Gastroesophageal sphincter (tissue), 2 donors: ENCODE measurements at regions not wholly inside any gene's neighbourhood (a gene's known extent, or its start where the extent isn't known, plus 50 kb on each side); places are given as distances from the start of the nearest gene placed in this dataset.

Experiments used
- POLR2A ChIP-seq, 2 donors: fragments of 450-650 bp; IDR thresholded peaks; one replicate each; pipeline ENCODE4 v1.6.1; 2017; ENCODE audit warnings: antibody characterized with exemption in 2 of 2, mild to moderate bottlenecking in 2 of 2, moderate library complexity in 1 of 2
- POLR2AphosphoS5 ChIP-seq: sonication (generic); formaldehyde crosslinking; IDR thresholded peaks from one replicate; pipeline ENCODE4 v1.6.1; 2017; ENCODE audit warnings: antibody characterized with exemption

GRCh38 chr5:33032271-33033070, 321.4 kb downstream of the NPR3 start:
- TF ChIP-seq POLR2AphosphoS5 (no peak), POLR2A (IDR thresholded peaks at IDR 0.05) (no peak)
